IMR-90 (cell line): ENCODE measurements at regions not wholly inside any gene's neighbourhood (a gene's known extent, or its start where the extent isn't known, plus 50 kb on each side); places are given as distances from the start of the nearest gene placed in this dataset.

Source experiments
- ATAC-seq: fragments of 200-7000 bp; cut with Tn5 transposase; 2 replicates; pipeline ENCODE4 v1.9.1; 2020; ENCODE audit warnings: low read depth, mild to moderate bottlenecking, moderate library complexity
- BruUV-seq: library from RNA; stranded (reverse); fragments of 400-500 nt; replicated peaks from 2 replicates; lab custom pipeline; 2021; lab: Mats Ljungman, UMichigan
- CTCF ChIA-PET: fragments of 300-600 bp; formaldehyde crosslinking; extraction: SDS; loops from one replicate; lab custom pipeline; 2021; ENCODE audit warnings: antibody characterized with exemption; lab: Yijun Ruan, JAX
- POLR2A ChIA-PET: fragments of 300-600 bp; sonication (Branson Sonifier 250); formaldehyde crosslinking; loops from one replicate; lab custom pipeline; 2022; ENCODE audit warnings: antibody characterized with exemption; ENCODE audit not compliant: unreplicated experiment; lab: Charles Lee
- DNase-seq: peaks from one replicate; pipeline ENCODE4 v3.0.0; 2013
- H2AFZ ChIP-seq: replicated peaks from 2 replicates; pipeline ENCODE3; 2013; ENCODE audit warnings: low read length, mild to moderate bottlenecking; ENCODE audit not compliant: poor library complexity
- H2AK5ac ChIP-seq: 2 replicates; pipeline ENCODE4 v1.6.1; 2013; ENCODE audit warnings: low read depth, low read length, inconsistent platforms
- H2AK9ac ChIP-seq: replicated peaks from 2 replicates; pipeline ENCODE3; 2013; ENCODE audit warnings: mild to moderate bottlenecking, low read depth, low read length, moderate library complexity; ENCODE audit not compliant: poor library complexity
- H2BK120ac ChIP-seq: 2 replicates; pipeline ENCODE4 v1.6.1; 2013; ENCODE audit warnings: low read depth, low read length, inconsistent platforms
- H2BK15ac ChIP-seq: 3 replicates; pipeline ENCODE4 v1.6.1; 2013; ENCODE audit warnings: low read depth, low read length, inconsistent platforms
- H2BK20ac ChIP-seq: 2 replicates; pipeline ENCODE4 v1.6.1; 2013; ENCODE audit warnings: low read depth, mild to moderate bottlenecking, inconsistent platforms, low read length, moderate library complexity
- H2BK5ac ChIP-seq: 2 replicates; pipeline ENCODE4 v1.6.1; 2013; ENCODE audit warnings: mild to moderate bottlenecking, low read depth, low read length, inconsistent platforms; ENCODE audit not compliant: poor library complexity, severe bottlenecking
- H3K14ac ChIP-seq: replicated peaks from 2 replicates; pipeline ENCODE4 v1.6.1; 2013; ENCODE audit warnings: low read depth, low read length, inconsistent platforms
- H3K18ac ChIP-seq: 2 replicates; pipeline ENCODE4 v1.6.1; 2013; ENCODE audit warnings: low read depth, low read length, control low read depth
- H3K23ac ChIP-seq: 2 replicates; pipeline ENCODE4 v1.6.1; 2013; ENCODE audit warnings: low read depth, low read length, inconsistent platforms
- H3K27ac ChIP-seq: 2 replicates; pipeline ENCODE4 v1.5.1; 2013; ENCODE audit warnings: mild to moderate bottlenecking, control low read depth, low read length; ENCODE audit not compliant: insufficient read depth
- H3K27me3 ChIP-seq: 2 replicates; pipeline ENCODE4 v1.6.1; 2013; ENCODE audit warnings: low read length; ENCODE audit not compliant: control insufficient read depth, insufficient read depth
- H3K36me3 ChIP-seq: 2 replicates; pipeline ENCODE4 v1.6.1; 2013; ENCODE audit warnings: low read length, mixed read lengths; ENCODE audit not compliant: control insufficient read depth, insufficient read depth
- H3K4ac ChIP-seq: 2 replicates; pipeline ENCODE4 v1.6.1; 2013; ENCODE audit warnings: low read depth, low read length, inconsistent platforms
- H3K4me1 ChIP-seq: 2 replicates; pipeline ENCODE4 v1.6.1; 2013; ENCODE audit warnings: low read length, mixed read lengths; ENCODE audit not compliant: control insufficient read depth, insufficient read depth
- H3K4me2 ChIP-seq: 2 replicates; pipeline ENCODE4 v1.6.1; 2013; ENCODE audit warnings: low read depth, mild to moderate bottlenecking, control low read depth, low read length, moderate library complexity
- H3K4me3 ChIP-seq: 2 replicates; pipeline ENCODE4 v1.5.1; 2013; ENCODE audit warnings: low read depth, mild to moderate bottlenecking, control low read depth, low read length, moderate library complexity; ENCODE audit not compliant: insufficient read depth
- H3K56ac ChIP-seq: 2 replicates; pipeline ENCODE4 v1.6.1; 2013; ENCODE audit warnings: low read length, inconsistent platforms; ENCODE audit not compliant: insufficient read depth; ENCODE audit errors: extremely low read depth
- H3K79me1 ChIP-seq, 2 experiments: 2 replicates each; pipeline ENCODE4 v1.6.1; 2013; ENCODE audit warnings: low read length in 2 of 2, inconsistent platforms in 1 of 2, low read depth in 1 of 2
- H3K9ac ChIP-seq: 2 replicates; pipeline ENCODE4 v1.6.1; 2013; ENCODE audit warnings: low read depth, low read length, control low read depth
- H3K9me1 ChIP-seq: 2 replicates; pipeline ENCODE4 v1.6.1; 2013; ENCODE audit warnings: low read length, inconsistent platforms; ENCODE audit not compliant: insufficient read depth
- H3K9me3 ChIP-seq: 2 replicates; pipeline ENCODE4 v1.6.1; 2013; ENCODE audit warnings: low read length; ENCODE audit not compliant: control insufficient read depth, insufficient read depth
- H4K20me1 ChIP-seq: 2 replicates; pipeline ENCODE4 v1.6.1; 2013; ENCODE audit warnings: low read length, inconsistent platforms; ENCODE audit not compliant: insufficient read depth
- H4K5ac ChIP-seq: 2 replicates; pipeline ENCODE4 v1.6.1; 2013; ENCODE audit warnings: mild to moderate bottlenecking, low read depth, low read length, control low read depth
- H4K8ac ChIP-seq, 2 experiments: 2 replicates each; pipeline ENCODE4 v1.6.1; 2013; ENCODE audit warnings: low read depth in 2 of 2, low read length in 2 of 2, control low read depth in 1 of 2, inconsistent platforms in 1 of 2
- H4K91ac ChIP-seq: 2 replicates; pipeline ENCODE4 v1.6.1; 2013; ENCODE audit warnings: low read depth, low read length, inconsistent platforms; ENCODE audit not compliant: insufficient read depth
- WGBS, 2 experiments: methylation state at CpG; one replicate each; pipeline versions ENCODE4 v1.1.5 to v1.1.7; 2013; ENCODE audit warnings: missing lambda C conversion rate in 2 of 2; ENCODE audit not compliant: insufficient read length in 1 of 2; ENCODE audit errors: extremely low coverage in 2 of 2; 5-methylcytosine and 5-hydroxymethylcytosine counted together
- dilution Hi-C: fragments of 300-500 bp; cut with HindIII; formaldehyde crosslinking; loops from one replicate; pipeline ENCODE4 v1.14.3; 2018; ENCODE audit warnings: low sequenced_read_pairs; ENCODE audit not compliant: unreplicated experiment
- in situ Hi-C: fragments of 300-500 bp; cut with MboI; formaldehyde crosslinking; loops from 3 replicates; pipeline ENCODE4 v1.14.3; 2019; ENCODE audit warnings: low sequenced_read_pairs, inconsistent platforms, mixed read lengths
- intact Hi-C: fragments of 100-400 bp; cut with micrococcal nuclease; formaldehyde crosslinking; loops from 2 replicates; pipeline ENCODE4 v1.10.0; 2022
- TF ChIP-seq, protein P1 (sequence below): conservative IDR thresholded peaks from 2 replicates; pipeline ENCODE4 v1.5.1; 2012; ENCODE audit warnings: mild to moderate bottlenecking, low read depth, low read length, improper control_type of control experiment
- TF ChIP-seq, protein P2 (sequence below): fragments of 150-350 bp; IDR thresholded peaks from 2 replicates; pipeline ENCODE4 v1.6.1; 2017; ENCODE audit warnings: mild to moderate bottlenecking, antibody characterized with exemption, low read length, low read depth

DNA sequence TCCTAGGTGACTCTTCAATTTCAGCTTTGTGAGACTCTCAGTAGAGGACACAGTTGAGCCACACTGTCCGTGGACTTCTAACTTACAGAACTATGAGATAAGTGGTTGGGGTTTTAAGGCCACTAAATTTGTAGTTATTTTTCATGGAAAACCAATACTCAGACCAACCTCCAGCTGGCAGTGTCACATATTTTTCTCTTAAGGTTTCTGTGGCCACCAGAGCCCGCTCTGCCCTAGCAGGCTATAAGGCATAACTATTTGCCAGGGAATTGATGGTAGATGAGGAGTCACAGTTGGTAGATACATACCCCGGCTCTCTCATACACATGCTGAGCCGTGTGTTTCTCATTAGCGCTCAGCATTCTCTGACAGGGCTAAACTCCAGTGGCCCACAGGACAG lies 336.8 kb upstream of the MON1B start:
- no peak overlapping the region for H4K5ac ChIP-seq
- ATAC-seq (no peak), DNase-seq (no peak)
- no peak overlapping the region for H2AK9ac ChIP-seq
- POLR2A ChIA-PET, result no interaction called here
- no peaks in the 10 kb centered on the region; the same call in 1 of the 2 replicates for H3K9me3 ChIP-seq
- no peak overlapping the region for H3K27ac ChIP-seq
- TF ChIP-seq, protein P1, sequence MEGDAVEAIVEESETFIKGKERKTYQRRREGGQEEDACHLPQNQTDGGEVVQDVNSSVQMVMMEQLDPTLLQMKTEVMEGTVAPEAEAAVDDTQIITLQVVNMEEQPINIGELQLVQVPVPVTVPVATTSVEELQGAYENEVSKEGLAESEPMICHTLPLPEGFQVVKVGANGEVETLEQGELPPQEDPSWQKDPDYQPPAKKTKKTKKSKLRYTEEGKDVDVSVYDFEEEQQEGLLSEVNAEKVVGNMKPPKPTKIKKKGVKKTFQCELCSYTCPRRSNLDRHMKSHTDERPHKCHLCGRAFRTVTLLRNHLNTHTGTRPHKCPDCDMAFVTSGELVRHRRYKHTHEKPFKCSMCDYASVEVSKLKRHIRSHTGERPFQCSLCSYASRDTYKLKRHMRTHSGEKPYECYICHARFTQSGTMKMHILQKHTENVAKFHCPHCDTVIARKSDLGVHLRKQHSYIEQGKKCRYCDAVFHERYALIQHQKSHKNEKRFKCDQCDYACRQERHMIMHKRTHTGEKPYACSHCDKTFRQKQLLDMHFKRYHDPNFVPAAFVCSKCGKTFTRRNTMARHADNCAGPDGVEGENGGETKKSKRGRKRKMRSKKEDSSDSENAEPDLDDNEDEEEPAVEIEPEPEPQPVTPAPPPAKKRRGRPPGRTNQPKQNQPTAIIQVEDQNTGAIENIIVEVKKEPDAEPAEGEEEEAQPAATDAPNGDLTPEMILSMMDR, result 0 out of 2 replicates have a peak, but pooled peaks have one; percentile 9
- TF ChIP-seq, protein P2, sequence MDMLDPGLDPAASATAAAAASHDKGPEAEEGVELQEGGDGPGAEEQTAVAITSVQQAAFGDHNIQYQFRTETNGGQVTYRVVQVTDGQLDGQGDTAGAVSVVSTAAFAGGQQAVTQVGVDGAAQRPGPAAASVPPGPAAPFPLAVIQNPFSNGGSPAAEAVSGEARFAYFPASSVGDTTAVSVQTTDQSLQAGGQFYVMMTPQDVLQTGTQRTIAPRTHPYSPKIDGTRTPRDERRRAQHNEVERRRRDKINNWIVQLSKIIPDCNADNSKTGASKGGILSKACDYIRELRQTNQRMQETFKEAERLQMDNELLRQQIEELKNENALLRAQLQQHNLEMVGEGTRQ, result no peak
- no peak overlapping the region for H3K14ac ChIP-seq
- no peak overlapping the region for H2BK20ac ChIP-seq
- dilution Hi-C loops, result no loop called here
- H3K27me3 ChIP-seq, result no peaks in the 10 kb centered on the region
- H2BK120ac ChIP-seq, result no peak overlapping the region
- no peak overlapping the region for H2AK5ac ChIP-seq
- H2AFZ ChIP-seq, result no peak overlapping the region
- no peaks in the 10 kb centered on the region for H3K79me1 ChIP-seq
- no peak overlapping the region for H2BK5ac ChIP-seq
- H3K4ac ChIP-seq, result no peak overlapping the region
- H3K9ac ChIP-seq, result no peak overlapping the region
- no peak overlapping the region for H3K23ac ChIP-seq
- in situ Hi-C loops, result no loop called here
- no peaks in the 10 kb centered on the region for H4K20me1 ChIP-seq
- no TSS peak for BruUV-seq
- CTCF ChIA-PET, result no interaction called here
- H3K4me1 ChIP-seq, result no peaks in the 10 kb centered on the region
- no CpG with 5 or more reads among the region's 5 CpGs for WGBS, 2 experiments
- no peaks in the 10 kb centered on the region for H3K36me3 ChIP-seq
- no peak overlapping the region for H3K56ac ChIP-seq
- no peak overlapping the region for H4K91ac ChIP-seq
- no peak overlapping the region for H3K4me2 ChIP-seq
- no peaks in the 10 kb centered on the region for H3K9me1 ChIP-seq
- H3K4me3 ChIP-seq, result no peak overlapping the region
- H3K18ac ChIP-seq, result no peak overlapping the region
- no peak overlapping the region for H2BK15ac ChIP-seq
- intact Hi-C loops, result no loop called here
- no peak overlapping the region for H4K8ac ChIP-seq
